ENCODE measurements at regions not wholly inside any gene's neighbourhood (a gene's known extent, or its start where the extent isn't known, plus 50 kb on each side); places are given as distances from the start of the nearest gene placed in this dataset.
A peak's percentile ranks its signal among the peaks of the same experiment; 100 is the strongest.
"Not testable (repeated sequence)": the region's sequence is repeated elsewhere in the genome, so short reads cannot be mapped to it uniquely, and the experiment has no call there.

GRCh38 chr5:96097488-96097887 is 135.8 kb upstream of the ELL2 start:
- H3K4me1 ChIP-seq (ENCODE audit: control insufficient read depth, insufficient read depth, low read length); POLR2A ChIA-PET; H3K36me3 ChIP-seq (ENCODE audit: control insufficient read depth in 2 of 2, insufficient read depth in 1 of 2, low read length in 2 of 2); H3K4me3 ChIP-seq (ENCODE audit: low read depth, low read length); H3K27ac ChIP-seq (ENCODE audit: extremely low read depth, low read depth, low read length); H3K9me3 ChIP-seq (ENCODE audit: control insufficient read depth, insufficient read depth, low read depth, low read length); CTCF ChIA-PET: not testable (repeated sequence)
- TF ChIP-seq ZNF580 (tag by site-specific recombination; IDR thresholded peaks at IDR 0.05) (0 out of 2 replicates have a peak, but pooled peaks have one; percentile 40), ZNF146 (tag by site-specific recombination; IDR thresholded peaks at IDR 0.05) (peak; percentile 89)

- POLR2A ChIA-PET: no interaction called here
- Histone ChIP-seq H3K9me3 (ENCODE audit: control insufficient read depth, insufficient read depth, low read depth, low read length) (no peaks in the 10 kb centered on the region), H3K4me1 (ENCODE audit: control insufficient read depth, insufficient read depth, low read length) (no peaks in the 10 kb centered on the region), H3K36me3 (ENCODE audit: control insufficient read depth in 2 of 2, insufficient read depth in 1 of 2, low read length in 2 of 2) (no peaks in the 10 kb centered on the region), H3K4me3 (ENCODE audit: low read depth, low read length) (no peak overlapping the region), H3K27ac (ENCODE audit: extremely low read depth, low read depth, low read length) (no peak overlapping the region)
- CTCF ChIA-PET: interaction anchor here (0.7 kb wide), 1 partner anchor 14 kb away, joined by 3 read pairs; no protein-coding TSS in a partner anchor
- TF ChIP-seq ZNF266 (tag by site-specific recombination; IDR thresholded peaks at IDR 0.05; ENCODE audit: low read depth) (no peak), ZNF112 (tag by site-specific recombination; IDR thresholded peaks at IDR 0.05) (no peak)
Measured at GRCh38 chr5:96096724-96097123, 135.1 kb upstream of the ELL2 start.

- POLR2A ChIA-PET: no interaction called here
- no peak for TF ChIP-seq ZNF768 (tag by site-specific recombination; IDR thresholded peaks at IDR 0.05)
- no peak for TF ChIP-seq PATZ1 (tag by site-specific recombination; IDR thresholded peaks at IDR 0.05)
- TF ChIP-seq ZNF311 (tag by site-specific recombination; IDR thresholded peaks at IDR 0.05; ENCODE audit: borderline replicate concordance): no peak
- no peak for TF ChIP-seq ZNF133 (tag by site-specific recombination; IDR thresholded peaks at IDR 0.05)
- TF ChIP-seq ZNF585B (tag by site-specific recombination; IDR thresholded peaks at IDR 0.05): no peak
- TF ChIP-seq KLF1 (tag by site-specific recombination; IDR thresholded peaks at IDR 0.05): no peak
- TF ChIP-seq ZNF148 (tag by site-specific recombination; IDR thresholded peaks at IDR 0.05; ENCODE audit: borderline replicate concordance): no peak
- no peak overlapping the region for H3K27ac ChIP-seq (ENCODE audit: extremely low read depth, low read depth, low read length)
Measured at GRCh38 chr5:96094904-96095303, 133.3 kb upstream of the ELL2 start.

GRCh38 chr5:96093890-96094381 is 132.3 kb upstream of the ELL2 start:
- CTCF ChIA-PET: interaction anchor here (1.1 kb wide), 1 partner anchor 134 kb away, joined by 3 read pairs; no protein-coding TSS in a partner anchor
- no peaks in the 10 kb centered on the region for H3K9me3 ChIP-seq (ENCODE audit: control insufficient read depth, insufficient read depth, low read depth, low read length)
- TF ChIP-seq SCRT2 (tag by site-specific recombination; IDR thresholded peaks at IDR 0.05) (0 out of 2 replicates have a peak, but pooled peaks have one; percentile 19), PRDM6 (tag by site-specific recombination; IDR thresholded peaks at IDR 0.05) (peak; percentile 20; the same call in 1 of the 2 replicates), ZNF37A (tag by site-specific recombination; IDR thresholded peaks at IDR 0.05) (no peak)
- H3K36me3 ChIP-seq (ENCODE audit: control insufficient read depth in 2 of 2, insufficient read depth in 1 of 2, low read length in 2 of 2): no peaks in the 10 kb centered on the region
- POLR2A ChIA-PET: no interaction called here
- H3K4me3 ChIP-seq (ENCODE audit: low read depth, low read length): no peak overlapping the region
- 0 out of 2 replicates have a peak, but pooled peaks cover 3% of the 10 kb centered on the region for H3K4me1 ChIP-seq (ENCODE audit: control insufficient read depth, insufficient read depth, low read length)
- H3K27ac ChIP-seq (ENCODE audit: extremely low read depth, low read depth, low read length): no peak overlapping the region

More at GRCh38 chr5:96094904-96095303, 133.3 kb upstream of the ELL2 start:
- Histone ChIP-seq H3K4me1 (ENCODE audit: control insufficient read depth, insufficient read depth, low read length) (0 out of 2 replicates have a peak, but pooled peaks cover 3% of the 10 kb centered on the region), H3K9me3 (ENCODE audit: control insufficient read depth, insufficient read depth, low read depth, low read length) (no peaks in the 10 kb centered on the region), H3K36me3 (ENCODE audit: control insufficient read depth in 2 of 2, insufficient read depth in 1 of 2, low read length in 2 of 2) (no peaks in the 10 kb centered on the region), H3K4me3 (ENCODE audit: low read depth, low read length) (no peak overlapping the region)
- CTCF ChIA-PET: no interaction called here
